Fibroblast of lung (primary cell): ENCODE measurements at regions not wholly inside any gene's neighbourhood (a gene's known extent, or its start where the extent isn't known, plus 50 kb on each side); places are given as distances from the start of the nearest gene placed in this dataset.
"Not testable (repeated sequence)": the region's sequence is repeated elsewhere in the genome, so short reads cannot be mapped to it uniquely, and the experiment has no call there.

ENCODE experiments used
- DNase-seq, 2 donors: peaks; one replicate each; pipeline versions ENCODE4 v3.0.0 to v3.0.0-alpha.2; 2010; ENCODE audit warnings: low read depth in 2 of 2
- H2AFZ ChIP-seq: 2 replicates; pipeline ENCODE4 v1.5.1; 2012; ENCODE audit warnings: low read length, control low read depth, inconsistent platforms
- H3K27ac ChIP-seq: 2 replicates; pipeline ENCODE4 v1.5.1; 2011; ENCODE audit warnings: low read length, control low read depth; ENCODE audit not compliant: insufficient read depth
- H3K27me3 ChIP-seq: 2 replicates; pipeline ENCODE4 v1.5.1; 2011; ENCODE audit warnings: mild to moderate bottlenecking, low read length; ENCODE audit not compliant: control insufficient read depth, insufficient read depth
- H3K36me3 ChIP-seq: 2 replicates; pipeline ENCODE4 v1.5.1; 2011; ENCODE audit warnings: low read length; ENCODE audit not compliant: control insufficient read depth, insufficient read depth
- H3K4me1 ChIP-seq: 2 replicates; pipeline ENCODE4 v1.5.1; 2011; ENCODE audit warnings: low read length; ENCODE audit not compliant: control insufficient read depth, insufficient read depth; ENCODE audit errors: extremely low read depth
- H3K4me2 ChIP-seq: 2 replicates; pipeline ENCODE4 v1.5.1; 2011; ENCODE audit warnings: low read length, control low read depth; ENCODE audit not compliant: insufficient read depth; ENCODE audit errors: extremely low read depth
- H3K4me3 ChIP-seq, 4 experiments: fragments of 200-600 bp in 1 of 4; sonication (generic) in 1 of 4; replicated peaks in 1 of 4; 2 replicates each; pipeline ENCODE4 v1.5.1; 2011 to 2016; ENCODE audit warnings: low read length in 4 of 4, low read depth in 3 of 4, mild to moderate bottlenecking in 3 of 4, control low read depth in 2 of 4, inconsistent platforms in 1 of 4, mixed read lengths in 1 of 4; ENCODE audit not compliant: insufficient read depth in 1 of 4; ENCODE audit errors: control extremely low read depth in 1 of 4
- H3K79me2 ChIP-seq: 2 replicates; pipeline ENCODE4 v1.5.1; 2012; ENCODE audit warnings: mild to moderate bottlenecking, low read length, inconsistent platforms; ENCODE audit not compliant: control insufficient read depth, insufficient read depth
- H3K9ac ChIP-seq: 2 replicates; pipeline ENCODE4 v1.5.1; 2011; ENCODE audit warnings: mild to moderate bottlenecking, low read length, control low read depth; ENCODE audit not compliant: insufficient read depth
- H3K9me3 ChIP-seq: 2 replicates; pipeline ENCODE4 v1.5.1; 2012; ENCODE audit warnings: low read depth, low read length; ENCODE audit not compliant: control insufficient read depth, insufficient read depth
- H4K20me1 ChIP-seq: 2 replicates; pipeline ENCODE4 v1.5.1; 2011; ENCODE audit warnings: low read length; ENCODE audit not compliant: control insufficient read depth, insufficient read depth; ENCODE audit errors: extremely low read depth
- EZH2 ChIP-seq: IDR thresholded peaks from 2 replicates; pipeline ENCODE4 v1.5.1; 2012; ENCODE audit warnings: low read length, control low read depth, mild to moderate bottlenecking; ENCODE audit errors: missing control alignments
- TF ChIP-seq, protein P1 (sequence below), 2 donors: IDR thresholded peaks in 1 of 2; conservative IDR thresholded peaks in 1 of 2; 1 replicate in 1 of 2; 2 replicates in 1 of 2; pipeline ENCODE4 v1.5.1; 2011 to 2012; ENCODE audit warnings: low read length in 2 of 2, control low read depth in 1 of 2, inconsistent platforms in 1 of 2, low read depth in 1 of 2, mild to moderate bottlenecking in 1 of 2

DNA sequence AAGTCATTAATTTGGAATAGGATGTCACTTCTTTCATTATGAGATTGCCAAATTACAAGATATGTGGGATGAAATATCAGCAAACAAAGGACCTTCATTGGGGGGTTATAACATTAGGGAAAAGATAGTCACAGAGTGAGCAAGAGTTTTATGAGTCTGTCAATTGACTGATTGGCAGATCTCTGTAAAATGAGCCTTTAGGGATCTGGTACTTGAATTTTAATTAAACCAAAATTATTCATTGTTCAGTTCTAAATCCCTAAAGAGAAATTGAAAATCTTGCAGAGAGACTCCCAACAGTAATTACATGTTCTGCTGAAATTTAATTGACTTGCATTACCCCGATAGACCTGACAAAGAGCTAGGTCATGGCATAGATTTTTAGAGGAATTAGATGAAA, 768.1 kb upstream of the SPRY2 start:
- no peaks in the 10 kb centered on the region for H3K36me3 ChIP-seq
- no peak for DNase-seq
- H3K9me3 ChIP-seq, result no peaks in the 10 kb centered on the region
- no peak overlapping the region for H3K27ac ChIP-seq
- H3K4me3 ChIP-seq, result no peak overlapping the region
- H3K27me3 ChIP-seq, result no peaks in the 10 kb centered on the region
- H3K79me2 ChIP-seq, result no peaks in the 10 kb centered on the region
- no peak overlapping the region for H3K9ac ChIP-seq
- no peak overlapping the region for H2AFZ ChIP-seq
- no peaks in the 10 kb centered on the region for H3K4me1 ChIP-seq
- TF ChIP-seq EZH2, result no peak
- TF ChIP-seq, protein P1, sequence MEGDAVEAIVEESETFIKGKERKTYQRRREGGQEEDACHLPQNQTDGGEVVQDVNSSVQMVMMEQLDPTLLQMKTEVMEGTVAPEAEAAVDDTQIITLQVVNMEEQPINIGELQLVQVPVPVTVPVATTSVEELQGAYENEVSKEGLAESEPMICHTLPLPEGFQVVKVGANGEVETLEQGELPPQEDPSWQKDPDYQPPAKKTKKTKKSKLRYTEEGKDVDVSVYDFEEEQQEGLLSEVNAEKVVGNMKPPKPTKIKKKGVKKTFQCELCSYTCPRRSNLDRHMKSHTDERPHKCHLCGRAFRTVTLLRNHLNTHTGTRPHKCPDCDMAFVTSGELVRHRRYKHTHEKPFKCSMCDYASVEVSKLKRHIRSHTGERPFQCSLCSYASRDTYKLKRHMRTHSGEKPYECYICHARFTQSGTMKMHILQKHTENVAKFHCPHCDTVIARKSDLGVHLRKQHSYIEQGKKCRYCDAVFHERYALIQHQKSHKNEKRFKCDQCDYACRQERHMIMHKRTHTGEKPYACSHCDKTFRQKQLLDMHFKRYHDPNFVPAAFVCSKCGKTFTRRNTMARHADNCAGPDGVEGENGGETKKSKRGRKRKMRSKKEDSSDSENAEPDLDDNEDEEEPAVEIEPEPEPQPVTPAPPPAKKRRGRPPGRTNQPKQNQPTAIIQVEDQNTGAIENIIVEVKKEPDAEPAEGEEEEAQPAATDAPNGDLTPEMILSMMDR (conservative IDR thresholded peaks at IDR 0.05 in 1 of 2, IDR thresholded peaks at IDR 0.05 in 1 of 2; ENCODE audit: low read depth in 1 of 2, low read length in 2 of 2), result no peak
- H4K20me1 ChIP-seq, result no peaks in the 10 kb centered on the region
- H3K4me2 ChIP-seq, result no peak overlapping the region

DNA sequence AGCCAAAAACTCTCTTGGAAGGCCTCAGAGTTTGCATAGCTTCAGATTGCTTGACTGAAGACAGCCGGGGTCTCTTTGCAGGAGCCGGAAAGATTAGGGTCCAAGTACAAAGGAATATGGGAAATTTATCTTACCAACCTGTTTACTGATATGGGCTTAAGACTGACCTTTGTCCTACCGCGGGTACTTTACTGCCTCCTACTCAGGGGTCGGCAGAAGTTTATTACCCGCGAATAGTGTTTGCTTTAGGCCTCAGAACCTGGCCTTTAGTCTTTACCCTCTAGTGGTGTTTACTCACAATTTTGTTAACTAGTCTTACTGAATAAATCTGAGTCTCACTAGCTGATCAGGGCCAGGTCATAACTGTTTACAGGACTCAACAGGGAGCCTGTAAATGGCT, 765.4 kb upstream of the SPRY2 start:
- Histone ChIP-seq H3K9ac (no peak overlapping the region), H3K79me2 (no peaks in the 10 kb centered on the region), H3K27me3 (no peaks in the 10 kb centered on the region), H3K9me3 (no peaks in the 10 kb centered on the region), H3K4me3 (no peak overlapping the region), H3K27ac (no peak overlapping the region), H2AFZ (no peak overlapping the region), H4K20me1 (no peaks in the 10 kb centered on the region), H3K4me2 (no peak overlapping the region), H3K4me1 (no peaks in the 10 kb centered on the region), H3K36me3 (no peaks in the 10 kb centered on the region)
- no peak for TF ChIP-seq EZH2
- TF ChIP-seq, protein P1 (conservative IDR thresholded peaks at IDR 0.05 in 1 of 2, IDR thresholded peaks at IDR 0.05 in 1 of 2; ENCODE audit: low read depth in 1 of 2, low read length in 2 of 2), result no peak
- no peak for DNase-seq

DNA sequence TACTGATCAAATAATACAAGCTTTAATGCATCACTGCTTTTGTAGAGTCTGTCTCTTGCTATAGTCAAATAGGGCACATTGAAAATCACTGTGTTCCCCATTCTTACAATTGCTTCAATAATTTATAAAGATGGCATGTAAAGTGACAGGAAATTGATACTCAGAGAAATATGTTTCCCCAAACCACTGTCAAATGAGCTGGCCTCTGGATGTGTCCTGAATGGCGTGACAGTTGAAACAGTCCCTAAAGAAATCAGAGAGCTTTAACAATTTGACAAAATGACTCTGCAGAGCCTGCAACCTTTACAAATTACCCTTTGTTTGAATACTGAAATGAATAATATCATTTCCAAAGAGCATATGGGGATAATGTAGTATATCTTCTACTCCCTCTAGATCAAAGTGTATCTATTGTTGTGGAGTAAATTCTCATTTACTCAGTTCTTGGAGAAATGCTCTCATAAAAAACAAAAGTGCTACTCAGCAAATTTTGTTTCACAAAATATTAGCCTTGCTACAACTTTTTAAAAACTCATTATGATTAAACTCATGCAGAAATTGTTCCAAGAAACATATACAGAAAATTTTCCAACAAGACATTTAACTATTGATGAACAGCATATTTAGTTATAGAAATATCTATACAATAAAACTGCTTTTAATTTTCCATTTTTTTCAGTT, 763.2 kb upstream of the SPRY2 start:
- no peak for DNase-seq
- H3K4me3 ChIP-seq, result no peak overlapping the region
- no peak overlapping the region for H3K9ac ChIP-seq
- TF ChIP-seq EZH2, result no peak
- TF ChIP-seq, protein P1 (conservative IDR thresholded peaks at IDR 0.05 in 1 of 2, IDR thresholded peaks at IDR 0.05 in 1 of 2; ENCODE audit: low read depth in 1 of 2, low read length in 2 of 2), result no peak
- no peaks in the 10 kb centered on the region for H3K79me2 ChIP-seq
- H3K27me3 ChIP-seq, result no peaks in the 10 kb centered on the region
- H3K4me2 ChIP-seq, result no peak overlapping the region
- no peak overlapping the region for H2AFZ ChIP-seq
- no peaks in the 10 kb centered on the region for H4K20me1 ChIP-seq
- H3K4me1 ChIP-seq, result no peaks in the 10 kb centered on the region
- no peak overlapping the region for H3K27ac ChIP-seq
- H3K36me3 ChIP-seq, result no peaks in the 10 kb centered on the region
- H3K9me3 ChIP-seq, result no peaks in the 10 kb centered on the region

DNA sequence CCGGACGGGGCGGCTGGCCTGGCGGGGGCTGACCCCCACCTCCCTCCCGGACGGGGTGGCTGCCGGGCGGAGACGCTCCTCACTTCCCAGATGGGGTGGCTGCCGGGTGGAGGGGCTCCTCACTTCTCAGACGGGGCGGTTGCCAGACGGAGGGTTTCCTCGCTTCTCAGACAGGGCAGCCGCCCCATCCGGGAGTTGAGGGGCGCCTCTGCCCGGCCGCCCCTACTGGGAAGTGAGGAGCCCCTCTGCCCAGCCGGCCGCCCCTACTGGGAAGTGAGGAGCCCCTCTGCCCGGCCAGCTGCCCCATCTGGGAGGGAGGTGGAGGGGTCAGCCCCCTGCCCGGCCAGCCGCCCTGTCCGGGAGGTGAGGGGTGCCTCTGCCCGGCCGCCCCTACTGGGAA, 761.1 kb upstream of the SPRY2 start:
- not testable (repeated sequence) for H3K9me3 ChIP-seq, H3K4me2 ChIP-seq, H3K9ac ChIP-seq, H3K79me2 ChIP-seq, H3K4me3 ChIP-seq, H4K20me1 ChIP-seq, H3K27me3 ChIP-seq, H3K27ac ChIP-seq, H3K4me1 ChIP-seq, DNase-seq, H2AFZ ChIP-seq, H3K36me3 ChIP-seq
